Amniotic epithelial cell (primary cell): ENCODE measurements at regions not wholly inside any gene's neighbourhood (a gene's known extent, or its start where the extent isn't known, plus 50 kb on each side); places are given as distances from the start of the nearest gene placed in this dataset.
"Not testable (repeated sequence)": the region's sequence is repeated elsewhere in the genome, so short reads cannot be mapped to it uniquely, and the experiment has no call there.

Source experiments
- DNase-seq: peaks from one replicate; pipeline ENCODE4 v3.0.0-alpha.2; 2010; ENCODE audit warnings: low read depth

DNA sequence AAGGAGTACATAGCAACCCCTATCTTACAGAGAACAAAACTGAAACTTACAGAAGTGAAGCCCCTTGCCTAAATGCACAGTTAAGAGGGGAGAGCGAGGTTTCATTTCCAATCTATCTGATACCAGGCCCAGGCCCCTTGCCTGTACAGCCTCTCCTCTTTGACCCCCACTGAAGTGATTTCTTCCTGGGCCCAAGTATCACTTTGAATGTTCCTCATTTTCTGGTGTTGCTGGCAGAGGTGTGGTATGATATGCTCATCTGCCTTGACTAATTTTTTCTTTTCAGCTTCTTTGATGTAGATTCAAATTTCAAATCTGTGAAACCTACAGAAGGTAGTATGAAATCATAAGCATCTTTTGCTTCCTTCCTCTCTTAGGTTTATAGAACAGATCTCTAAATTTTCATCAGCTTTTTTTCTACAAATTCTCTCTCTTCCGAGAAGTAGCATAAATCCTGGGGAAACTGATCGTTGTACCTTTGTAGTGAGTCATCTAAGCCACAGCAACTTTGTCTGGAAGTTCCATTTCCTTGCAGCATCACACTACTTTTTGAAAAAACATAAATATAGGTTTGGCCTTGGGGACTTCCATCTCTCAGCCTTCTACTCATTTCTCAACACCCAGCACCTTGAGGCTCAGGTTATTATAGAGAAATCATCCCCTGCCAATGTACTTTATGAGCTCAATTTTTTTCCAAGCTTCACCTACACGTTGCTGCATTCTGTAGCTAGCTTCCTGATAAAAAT, 402.4 kb upstream of the PTGER4 start:
- no peak for DNase-seq

DNA sequence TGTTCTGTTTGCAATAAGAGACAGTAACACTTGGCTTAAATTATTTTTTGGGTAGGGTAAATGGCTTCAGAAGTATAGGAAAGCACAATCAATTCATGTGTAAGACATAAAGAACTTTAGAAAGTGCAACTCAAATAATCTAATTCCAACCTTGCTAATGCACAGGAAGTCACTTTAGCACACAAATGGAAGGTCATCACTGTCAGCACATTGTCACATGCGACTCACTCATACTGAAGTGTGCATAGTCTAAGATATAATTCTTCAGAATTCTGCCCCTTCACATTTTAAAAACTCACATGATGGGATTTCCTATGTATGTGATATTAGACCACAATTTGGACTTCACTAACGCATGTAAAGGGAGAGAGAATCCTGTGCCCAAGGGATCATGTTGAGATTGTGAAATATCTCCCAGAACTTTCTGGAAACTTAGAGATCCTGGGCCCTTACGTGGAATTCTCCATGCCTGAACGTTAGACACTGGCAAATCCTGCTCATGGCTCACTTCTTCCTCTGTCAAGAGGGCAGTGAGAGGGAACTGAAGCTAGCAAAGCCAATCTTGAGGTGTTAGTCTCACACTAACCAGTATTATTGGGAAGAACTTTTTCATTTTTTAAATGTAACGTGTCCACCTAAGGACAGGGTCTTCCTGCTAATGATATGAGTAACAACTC, 403.2 kb upstream of the PTGER4 start:
- DNase-seq = no peak

GRCh38 chr5:40274568-40274967, 405.1 kb upstream of the PTGER4 start:
- DNase-seq = no peak

DNA sequence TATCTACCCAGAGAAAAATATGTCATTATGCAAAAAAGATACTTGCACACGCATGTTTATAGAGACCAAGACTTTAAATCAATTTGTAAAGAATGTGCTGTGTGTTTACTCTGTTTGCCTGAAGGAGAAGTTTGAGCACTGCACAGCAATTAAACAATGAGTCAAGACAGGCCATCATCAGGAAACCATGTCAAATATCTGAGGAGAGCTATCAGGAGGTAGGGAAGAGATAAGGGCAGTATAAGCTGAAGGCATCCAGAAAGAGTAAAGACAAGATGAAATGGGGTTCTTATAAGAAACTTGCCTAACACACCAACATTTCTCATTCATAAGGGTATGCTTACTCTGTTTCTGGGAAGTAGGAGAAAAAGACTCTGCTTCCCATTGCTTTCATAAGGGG, 405.8 kb upstream of the PTGER4 start:
- peak; percentile 70 for DNase-seq

GRCh38 chr5:40271476-40271875, 408.2 kb upstream of the PTGER4 start:
- DNase-seq = no peak

GRCh38 chr5:40270274-40270845, 409.4 kb upstream of the PTGER4 start:
- DNase-seq = no peak

DNA sequence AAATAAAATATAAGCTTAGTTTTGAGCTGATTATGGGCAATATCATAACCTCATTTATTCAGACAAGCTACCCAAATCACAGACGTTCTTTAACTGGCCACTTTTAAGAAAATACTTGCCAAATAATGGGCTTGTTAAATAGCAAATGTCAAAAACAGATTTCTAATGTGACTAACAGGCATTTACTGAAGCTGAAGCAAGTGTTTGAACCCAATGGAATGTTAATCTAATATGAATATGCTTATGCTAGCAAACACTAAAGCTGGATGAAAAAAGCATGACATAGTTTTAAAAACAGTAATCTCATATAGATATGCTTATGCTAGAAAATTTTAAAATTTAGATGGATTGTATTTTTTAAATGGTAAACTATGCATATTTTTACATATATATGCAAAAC, 411.6 kb upstream of the PTGER4 start:
- DNase-seq = no peak

- peak; percentile 18 for DNase-seq
Observed at GRCh38 chr5:40266952-40267351, 412.8 kb upstream of the PTGER4 start.

GRCh38 chr5:40261984-40262383, 417.7 kb upstream of the PTGER4 start:
- DNase-seq = no peak

DNA sequence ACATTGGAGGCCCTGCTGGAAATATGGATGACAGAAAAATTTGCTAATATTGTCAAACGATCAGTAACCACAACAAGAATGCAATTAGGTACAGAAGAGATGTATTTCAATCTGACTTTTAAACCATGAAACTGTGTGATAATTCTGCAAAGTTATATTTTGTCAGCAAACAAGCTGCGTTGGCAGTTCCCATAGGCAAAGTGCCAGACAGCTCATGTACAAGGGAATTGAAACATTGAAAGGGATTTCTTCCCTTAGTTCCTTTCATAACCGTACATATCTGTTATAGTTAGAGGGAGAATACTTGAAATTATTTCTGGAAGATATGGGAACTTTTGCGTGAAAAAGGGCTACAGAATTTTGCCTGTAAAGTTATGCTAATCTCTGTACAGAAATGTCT, 419.4 kb upstream of the PTGER4 start:
- DNase-seq = peak; percentile 6

DNA sequence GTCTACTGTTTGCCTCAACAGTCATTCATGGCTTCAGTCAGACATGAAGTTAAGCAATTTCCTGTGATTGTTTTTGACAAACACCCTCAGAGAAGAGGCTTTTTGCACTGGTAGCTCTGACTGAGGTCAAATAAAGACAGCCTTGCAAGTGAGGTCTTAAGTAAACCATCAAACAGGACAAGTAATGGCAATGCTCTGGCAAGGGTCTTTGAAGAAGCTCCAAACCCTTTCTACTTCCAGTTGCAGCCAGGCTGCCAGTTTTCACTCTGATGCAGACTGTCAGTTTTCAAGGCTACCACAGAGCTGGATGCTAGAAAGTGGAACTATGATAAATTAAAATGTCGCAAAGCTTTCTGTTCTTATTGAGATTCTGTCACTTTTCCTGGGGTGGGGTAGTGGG, 421.5 kb upstream of the PTGER4 start:
- peak; percentile 10 for DNase-seq

DNA sequence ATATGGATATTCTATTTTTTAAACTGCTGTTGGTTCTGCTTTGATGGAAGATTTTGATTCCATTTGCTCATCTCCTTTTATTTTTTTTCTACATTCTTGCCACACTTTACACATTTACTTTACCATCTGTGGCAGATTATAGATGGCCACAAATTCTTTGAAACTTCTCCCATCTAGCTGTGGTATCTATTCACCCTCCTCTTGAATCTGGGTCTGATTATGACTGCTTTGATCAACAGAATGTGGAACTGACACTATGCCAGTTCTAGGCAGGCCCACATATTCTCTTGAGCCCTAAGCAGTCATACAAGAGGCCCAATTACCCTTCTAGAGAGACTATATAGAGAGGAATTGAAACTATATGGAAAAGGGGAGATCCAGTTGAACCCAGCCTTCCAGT, 439.0 kb upstream of the PTGER4 start:
- DNase-seq = no peak

DNA sequence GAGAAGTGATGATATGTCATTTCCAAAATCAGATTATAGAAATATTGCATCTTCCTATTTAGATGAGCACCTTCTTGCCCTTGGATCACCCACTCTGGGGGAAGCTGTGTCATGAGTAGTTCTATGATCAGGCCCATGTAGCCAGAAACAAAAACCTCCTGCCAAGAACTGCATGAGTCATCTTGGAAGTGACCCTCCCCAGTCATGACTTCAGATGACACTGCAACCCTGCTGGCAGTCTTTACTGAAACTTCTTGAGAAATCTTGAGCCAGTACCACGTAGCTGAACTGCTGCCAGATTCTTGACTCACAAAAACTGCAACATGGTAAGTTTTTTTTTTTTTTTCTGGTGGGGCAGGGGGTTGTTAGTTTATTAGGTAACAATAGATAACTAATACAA, 439.6 kb upstream of the PTGER4 start:
- peak; percentile 13 for DNase-seq

DNA sequence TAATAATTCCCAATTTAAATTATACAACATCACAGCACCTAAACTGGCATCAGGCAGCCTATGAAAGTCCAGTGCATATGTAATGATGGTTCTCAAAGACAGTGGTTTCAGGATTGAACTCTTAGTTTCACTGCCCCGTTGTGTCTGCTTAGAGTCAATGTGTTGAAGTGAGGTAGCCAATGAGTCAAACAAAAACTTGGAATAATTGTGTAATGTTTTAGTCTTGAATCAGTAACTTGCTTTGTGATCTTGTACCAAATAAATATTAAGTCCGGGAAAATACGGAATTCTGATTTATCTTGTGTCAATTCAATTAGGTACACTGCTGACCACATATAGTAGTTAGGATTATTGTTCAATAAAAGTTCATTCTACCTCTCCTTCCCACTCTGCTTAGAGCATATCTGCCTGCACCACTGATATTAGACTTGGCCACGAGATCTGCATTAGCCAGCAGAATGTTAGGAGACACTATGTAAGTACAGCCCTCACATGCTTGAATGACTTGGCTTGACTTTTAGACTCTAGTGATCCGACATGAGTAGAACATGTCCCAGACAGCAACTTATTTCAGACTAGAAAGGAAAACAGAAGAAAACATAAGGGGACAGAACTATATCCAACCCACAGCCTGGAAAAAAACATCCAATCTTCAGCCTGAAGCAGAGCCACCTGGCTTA, 441.5 kb upstream of the PTGER4 start:
- DNase-seq = no peak

GRCh38 chr5:40235471-40236400, 444.0 kb upstream of the PTGER4 start:
- DNase-seq = peak; percentile 13

DNA sequence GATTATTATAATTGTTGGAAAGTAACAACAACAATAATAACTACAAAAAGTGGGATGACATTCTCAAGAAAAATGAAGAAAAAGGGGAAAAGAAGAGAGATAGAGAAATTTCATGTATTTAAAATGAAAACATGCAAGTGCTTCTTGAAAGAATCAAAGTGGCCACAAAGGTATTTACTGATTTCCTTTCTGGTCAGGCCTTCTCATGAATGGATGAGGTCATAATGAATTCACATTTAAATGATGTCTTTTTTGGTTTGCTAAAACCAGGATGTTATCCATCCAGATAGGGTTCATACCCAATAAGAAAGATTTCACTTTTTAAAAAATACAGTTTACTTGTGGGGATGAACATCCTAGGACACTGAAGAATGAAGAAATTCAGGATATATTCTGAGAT, 446.4 kb upstream of the PTGER4 start:
- DNase-seq = peak; percentile 22

DNA sequence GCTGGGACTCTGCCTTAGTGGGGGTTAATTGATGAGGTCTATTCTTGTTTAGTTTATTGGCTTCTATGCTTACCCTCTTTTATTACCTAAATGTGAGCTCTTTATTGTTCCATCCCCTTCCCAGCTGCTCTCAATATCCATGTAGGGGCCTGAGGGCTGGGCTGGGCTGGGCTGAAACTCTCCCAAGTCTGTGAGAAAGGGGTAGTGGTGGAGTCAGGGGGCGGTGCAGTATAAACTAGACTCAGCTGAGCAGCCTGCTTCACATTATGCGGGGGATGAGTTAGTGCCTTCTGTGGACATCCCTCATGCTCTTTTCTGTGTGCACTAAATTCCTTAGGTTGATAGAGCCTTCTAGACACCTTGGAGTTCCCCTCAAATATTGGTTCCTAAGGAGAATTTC, 451.8 kb upstream of the PTGER4 start:
- peak; percentile 36 for DNase-seq

DNA sequence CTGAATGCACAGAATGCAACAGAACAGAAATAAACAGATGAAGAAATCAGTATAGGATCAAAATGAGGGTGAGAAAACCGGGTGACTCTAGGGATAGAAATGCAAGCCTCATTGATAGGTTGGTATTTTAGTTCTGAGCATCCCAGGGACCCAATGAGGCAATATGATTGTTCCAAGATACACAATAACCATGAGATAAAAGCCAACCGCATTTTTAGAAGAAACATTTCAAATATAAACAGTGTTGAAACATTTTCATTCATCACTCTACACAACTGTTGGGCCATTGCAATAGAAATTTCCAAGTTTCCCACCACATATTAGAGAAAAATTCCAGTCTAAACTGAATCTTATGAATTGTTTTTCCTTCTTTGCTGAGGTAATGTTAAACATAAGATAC, 452.3 kb upstream of the PTGER4 start:
- peak; percentile 90 for DNase-seq

DNA sequence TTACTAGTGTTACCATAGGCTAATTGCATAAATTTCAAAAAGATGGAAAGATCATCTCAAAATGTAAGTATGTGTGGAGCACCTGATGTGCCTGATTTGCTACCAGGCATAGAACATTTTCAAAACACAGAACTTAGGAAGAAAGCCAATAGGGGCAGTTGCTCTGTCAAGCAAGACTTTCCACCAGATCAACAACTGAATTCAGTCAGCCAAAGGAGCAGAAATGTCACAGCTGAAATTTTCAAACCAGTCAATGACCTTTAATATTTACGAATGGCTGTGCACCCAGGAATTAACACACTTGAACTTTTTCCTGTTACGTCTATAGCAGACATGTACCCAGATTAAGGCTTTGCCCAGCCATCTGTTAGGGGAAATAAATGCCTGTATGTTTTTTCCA, 452.8 kb upstream of the PTGER4 start:
- DNase-seq = no peak

DNA sequence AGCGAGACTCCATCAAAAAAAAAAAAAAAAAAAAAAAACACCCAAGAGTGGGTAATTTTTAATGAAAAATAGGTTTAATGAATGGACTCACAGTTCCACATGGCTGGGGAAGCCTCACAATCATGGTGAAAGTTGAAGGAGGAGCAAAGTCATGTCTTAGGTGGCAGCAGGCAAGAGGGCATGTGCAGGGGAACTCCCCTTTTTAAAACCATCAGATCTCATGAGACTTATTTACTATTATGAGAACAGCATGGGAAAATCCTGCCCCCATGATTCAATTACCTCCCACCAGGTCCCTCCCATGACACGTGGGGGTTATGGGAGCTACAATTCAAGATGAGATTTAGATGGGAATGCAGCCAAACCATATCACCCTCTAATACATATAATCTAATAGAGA, 454.6 kb upstream of the PTGER4 start:
- DNase-seq = not testable (repeated sequence)

GRCh38 chr5:40224421-40224820, 455.3 kb upstream of the PTGER4 start:
- peak; percentile 16 for DNase-seq

- peak; percentile 73 for DNase-seq
Observed at GRCh38 chr5:40223884-40224402, 455.8 kb upstream of the PTGER4 start.
